MG63 (cell line): ENCODE measurements at regions not wholly inside any gene's neighbourhood (a gene's known extent, or its start where the extent isn't known, plus 50 kb on each side); places are given as distances from the start of the nearest gene placed in this dataset.
A peak's percentile ranks its signal among the peaks of the same experiment; 100 is the strongest.
"Not testable (repeated sequence)": the region's sequence is repeated elsewhere in the genome, so short reads cannot be mapped to it uniquely, and the experiment has no call there.

Experiments used
- DNase-seq: peaks from one replicate; pipeline ENCODE4 v3.0.0-alpha.2; 2020
- H3K27me3 ChIP-seq: fragments of 250-450 bp; sonication (Bioruptor Pico); 2 replicates; pipeline ENCODE4 v1.5.1; 2020; ENCODE audit warnings: mild to moderate bottlenecking, moderate library complexity
- H3K36me3 ChIP-seq: fragments of 250-450 bp; sonication (Bioruptor Pico); 2 replicates; pipeline ENCODE4 v1.5.1; 2020; ENCODE audit warnings: mild to moderate bottlenecking, moderate library complexity
- H3K4me3 ChIP-seq: fragments of 250-450 bp; sonication (Bioruptor Pico); 2 replicates; pipeline ENCODE4 v1.5.1; 2020; ENCODE audit warnings: mild to moderate bottlenecking, moderate library complexity
- H3K9me3 ChIP-seq: fragments of 250-450 bp; sonication (Bioruptor Pico); 2 replicates; pipeline ENCODE4 v1.5.1; 2020; ENCODE audit warnings: mild to moderate bottlenecking, moderate library complexity

GRCh38 chr5:71907608-71908145 is 188.6 kb downstream of the CARTPT start:
- H3K4me3 ChIP-seq, result no peak overlapping the region
- no peak for DNase-seq
- H3K9me3 ChIP-seq, result no peaks in the 10 kb centered on the region

GRCh38 chr5:71910741-71911140 is 191.7 kb downstream of the CARTPT start:
- Histone ChIP-seq H3K36me3 (no peaks in the 10 kb centered on the region), H3K4me3 (no peak overlapping the region), H3K9me3 (no peaks in the 10 kb centered on the region), H3K27me3 (no peaks in the 10 kb centered on the region)
- no peak for DNase-seq

More at GRCh38 chr5:71907608-71908145, 188.6 kb downstream of the CARTPT start:
- H3K27me3 ChIP-seq, result no peaks in the 10 kb centered on the region
- no peaks in the 10 kb centered on the region for H3K36me3 ChIP-seq

DNA sequence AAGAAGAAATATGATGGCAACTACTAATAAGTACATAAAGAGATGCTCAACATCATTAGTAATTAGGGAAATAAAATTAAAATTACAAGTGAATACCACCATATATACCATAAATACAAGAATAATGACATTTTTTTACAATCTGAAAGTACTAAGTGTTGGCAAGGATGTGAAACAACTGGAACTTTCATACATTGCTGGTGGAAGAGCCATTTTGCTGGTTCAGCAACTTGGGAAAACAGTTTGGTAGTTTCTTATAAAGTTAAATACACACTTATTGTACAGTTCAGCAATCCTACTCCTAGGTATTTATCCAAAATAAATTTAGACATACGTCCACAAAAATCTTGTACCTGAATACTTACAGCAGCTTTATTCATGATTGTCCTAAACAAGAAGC is 192.9 kb downstream of the CARTPT start:
- Histone ChIP-seq H3K9me3 (no peaks in the 10 kb centered on the region), H3K36me3 (no peaks in the 10 kb centered on the region), H3K4me3 (no peak overlapping the region), H3K27me3 (no peaks in the 10 kb centered on the region)
- no peak for DNase-seq

DNA sequence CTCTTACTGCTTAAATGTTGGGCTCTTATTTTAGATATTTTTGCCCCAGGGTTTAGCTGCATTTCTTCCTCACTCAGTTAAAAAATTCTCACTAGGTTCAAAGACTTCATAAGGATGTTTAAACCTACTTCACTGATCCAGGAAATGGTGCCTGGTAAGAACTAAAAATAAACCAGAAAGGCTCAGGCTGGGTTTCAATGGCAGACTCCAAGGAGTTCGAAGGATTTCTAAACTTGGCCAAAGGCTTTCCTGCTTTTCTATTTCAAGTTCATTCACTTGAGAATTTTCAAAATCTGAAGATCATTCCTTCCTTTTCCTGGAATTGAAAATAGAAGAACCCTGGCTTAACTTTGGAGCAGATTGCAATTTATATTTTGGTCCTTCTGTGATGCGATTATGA is 193.0 kb upstream of the MAP1B start:
- no peaks in the 10 kb centered on the region for H3K9me3 ChIP-seq
- no peak overlapping the region for H3K4me3 ChIP-seq
- H3K36me3 ChIP-seq, result no peaks in the 10 kb centered on the region
- no peak for DNase-seq
- H3K27me3 ChIP-seq, result no peaks in the 10 kb centered on the region

DNA sequence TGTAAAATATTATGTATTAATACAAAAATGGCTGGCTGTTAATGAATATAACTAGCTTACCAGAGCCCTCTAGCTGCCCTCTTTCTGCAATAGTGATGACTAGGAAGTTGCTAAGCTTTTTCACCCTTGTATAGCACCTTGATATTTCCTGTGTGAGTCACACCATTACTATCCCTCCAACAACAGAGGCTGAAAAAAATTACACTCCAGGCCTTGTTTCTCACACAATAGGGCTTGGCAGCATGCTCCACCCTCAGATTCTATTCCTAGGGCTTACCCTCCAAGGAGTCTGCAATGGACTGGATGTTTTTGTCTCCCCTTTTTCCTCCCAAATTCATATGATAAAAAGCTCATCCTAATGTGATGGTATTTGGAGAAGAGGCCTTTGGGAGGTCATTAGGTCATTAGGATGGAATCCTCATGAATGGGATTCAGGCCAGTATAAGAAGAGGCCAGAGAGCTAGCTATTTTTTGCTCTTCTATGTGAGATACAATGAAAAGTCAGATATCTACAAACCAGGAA is 184.6 kb upstream of the MAP1B start:
- no peaks in the 10 kb centered on the region for H3K27me3 ChIP-seq
- no peaks in the 10 kb centered on the region for H3K36me3 ChIP-seq
- H3K9me3 ChIP-seq, result no peaks in the 10 kb centered on the region
- no peak overlapping the region for H3K4me3 ChIP-seq
- DNase-seq, result peak; percentile 78

- H3K4me3 ChIP-seq, result no peak overlapping the region
- no peaks in the 10 kb centered on the region for H3K36me3 ChIP-seq
- no peak for DNase-seq
- H3K9me3 ChIP-seq, result no peaks in the 10 kb centered on the region
- no peaks in the 10 kb centered on the region for H3K27me3 ChIP-seq
Observed at GRCh38 chr5:71923755-71924154, 183.5 kb upstream of the MAP1B start.

- Histone ChIP-seq H3K27me3 (no peaks in the 10 kb centered on the region), H3K9me3 (no peaks in the 10 kb centered on the region), H3K36me3 (no peaks in the 10 kb centered on the region), H3K4me3 (no peak overlapping the region)
- DNase-seq, result no peak
Observed at GRCh38 chr5:71924325-71924724, 182.9 kb upstream of the MAP1B start.

GRCh38 chr5:71924980-71925379 is 182.3 kb upstream of the MAP1B start:
- Histone ChIP-seq H3K36me3 (no peaks in the 10 kb centered on the region), H3K27me3 (no peaks in the 10 kb centered on the region), H3K9me3 (no peaks in the 10 kb centered on the region), H3K4me3 (no peak overlapping the region)
- DNase-seq, result peak; percentile 39

DNA sequence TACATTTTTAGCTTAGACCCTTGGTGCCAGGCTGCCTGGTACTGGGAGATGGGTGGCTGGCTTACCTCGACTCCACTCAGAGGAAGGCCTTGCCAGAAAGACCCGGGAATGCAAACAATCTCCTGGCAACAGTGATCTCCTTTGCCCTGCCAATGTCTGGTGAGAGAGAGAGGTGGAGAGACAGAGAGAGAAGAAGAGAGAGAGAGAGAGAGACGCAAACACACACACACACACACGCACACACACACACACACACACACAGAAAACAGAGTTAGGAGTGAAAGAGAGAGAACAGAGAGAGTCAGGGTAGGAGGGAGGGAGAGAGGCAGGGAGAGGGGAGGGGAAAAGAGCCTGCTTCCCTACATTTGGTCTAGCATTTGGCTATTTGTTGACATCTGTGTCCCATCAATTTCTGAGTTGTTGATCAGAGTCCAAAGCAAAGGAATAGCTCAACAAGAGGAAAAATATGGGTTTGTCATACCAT is 181.6 kb upstream of the MAP1B start:
- DNase-seq, result peak; percentile 87

GRCh38 chr5:71929003-71929402 is 178.3 kb upstream of the MAP1B start:
- Histone ChIP-seq H3K27me3 (no peaks in the 10 kb centered on the region), H3K4me3 (no peak overlapping the region), H3K9me3 (no peaks in the 10 kb centered on the region), H3K36me3 (no peaks in the 10 kb centered on the region)
- DNase-seq, result no peak

More for the DNA sequence above, 181.6 kb upstream of the MAP1B start:
- Histone ChIP-seq H3K4me3 (no peak overlapping the region), H3K36me3 (no peaks in the 10 kb centered on the region), H3K27me3 (no peaks in the 10 kb centered on the region), H3K9me3 (no peaks in the 10 kb centered on the region)

DNA sequence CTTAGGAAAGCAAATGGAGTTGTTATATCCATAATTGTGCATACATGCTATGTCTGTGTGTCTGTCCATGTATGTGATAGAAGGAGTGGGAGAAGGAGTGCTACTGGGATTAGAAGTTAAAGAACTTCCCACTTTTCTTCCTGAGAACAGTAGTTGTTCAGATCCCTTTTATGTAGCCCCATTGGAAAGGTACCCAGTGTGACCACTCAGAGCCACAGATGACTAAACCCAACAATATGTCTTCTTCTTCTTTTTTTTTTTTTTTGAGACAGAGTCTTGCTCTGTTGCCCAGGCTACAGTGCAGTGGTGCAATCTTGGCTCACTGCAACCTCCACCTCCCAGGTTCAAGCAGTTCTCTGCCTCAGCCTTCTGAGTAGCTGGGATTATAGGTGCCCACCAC is 176.7 kb upstream of the MAP1B start:
- not testable (repeated sequence) for H3K4me3 ChIP-seq, H3K27me3 ChIP-seq, H3K9me3 ChIP-seq, H3K36me3 ChIP-seq, DNase-seq

- peak; percentile 46 for DNase-seq
- Histone ChIP-seq H3K4me3 (no peak overlapping the region), H3K27me3 (no peaks in the 10 kb centered on the region), H3K36me3 (no peaks in the 10 kb centered on the region), H3K9me3 (no peaks in the 10 kb centered on the region)
Observed at GRCh38 chr5:71932131-71932654, 175.1 kb upstream of the MAP1B start.

- H3K9me3 ChIP-seq, result no peaks in the 10 kb centered on the region
- peak; percentile 91 for DNase-seq
- H3K36me3 ChIP-seq, result no peaks in the 10 kb centered on the region
- H3K4me3 ChIP-seq, result no peak overlapping the region
- no peaks in the 10 kb centered on the region for H3K27me3 ChIP-seq
Observed at GRCh38 chr5:71932655-71933338, 174.5 kb upstream of the MAP1B start.

DNA sequence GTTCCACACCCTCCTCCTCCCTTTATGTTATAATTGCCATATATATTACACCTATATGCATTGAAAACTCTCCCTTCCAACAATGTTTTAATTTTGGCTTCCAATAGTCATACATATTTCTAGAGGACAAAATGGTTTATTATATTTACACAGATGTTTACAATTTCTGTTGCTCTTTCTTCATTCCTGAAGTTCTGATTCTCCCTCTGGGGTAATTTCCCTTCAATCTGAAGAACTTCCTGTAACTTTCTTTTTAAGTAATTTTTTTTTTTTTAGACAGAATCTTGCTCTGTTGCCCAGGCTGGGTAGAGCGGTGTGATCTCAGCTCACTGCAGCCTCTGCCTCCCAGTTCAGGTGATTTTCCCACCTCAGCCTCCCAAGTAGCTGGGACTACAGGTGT is 173.0 kb upstream of the MAP1B start:
- DNase-seq, result no peak
- no peak overlapping the region for H3K4me3 ChIP-seq
- no peaks in the 10 kb centered on the region for H3K9me3 ChIP-seq
- no peaks in the 10 kb centered on the region for H3K27me3 ChIP-seq
- H3K36me3 ChIP-seq, result no peaks in the 10 kb centered on the region

GRCh38 chr5:71937921-71938698 is 169.2 kb upstream of the MAP1B start:
- Histone ChIP-seq H3K9me3 (no peaks in the 10 kb centered on the region), H3K4me3 (no peak overlapping the region), H3K27me3 (no peaks in the 10 kb centered on the region), H3K36me3 (no peaks in the 10 kb centered on the region)
- DNase-seq, result no peak

DNA sequence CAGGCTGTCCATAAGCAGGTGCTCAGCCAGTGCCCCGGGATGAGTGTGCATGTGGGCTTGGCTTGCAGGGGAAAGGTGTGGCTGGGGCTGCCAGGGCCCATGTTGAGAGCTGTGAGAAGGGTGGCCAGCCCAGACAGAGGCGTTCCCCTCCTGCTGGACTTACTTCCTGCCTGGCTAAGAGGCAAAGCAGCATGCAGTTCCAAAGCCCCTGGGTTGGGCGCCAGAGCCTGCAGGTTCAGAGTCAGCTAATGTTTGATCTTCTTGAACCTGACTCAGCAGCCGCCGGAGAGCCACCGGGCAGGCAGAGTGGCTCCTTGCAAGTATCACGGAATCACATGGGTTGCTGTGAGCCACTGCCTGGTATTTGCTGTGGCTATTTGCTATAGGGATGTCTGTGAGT is 168.4 kb upstream of the MAP1B start:
- peak; percentile 32 for DNase-seq
- no peak overlapping the region for H3K4me3 ChIP-seq
- H3K27me3 ChIP-seq, result no peaks in the 10 kb centered on the region
- no peaks in the 10 kb centered on the region for H3K36me3 ChIP-seq
- H3K9me3 ChIP-seq, result no peaks in the 10 kb centered on the region
